GM23338 (cell line): ENCODE measurements at regions not wholly inside any gene's neighbourhood (a gene's known extent, or its start where the extent isn't known, plus 50 kb on each side); places are given as distances from the start of the nearest gene placed in this dataset.
A peak's percentile ranks its signal among the peaks of the same experiment; 100 is the strongest.

Experiments
- ATAC-seq: fragments of 200-7000 bp; cut with Tn5 transposase; 3 replicates; pipeline ENCODE4 v1.9.1; 2020
- DNase-seq: peaks from one replicate; pipeline ENCODE4 v3.0.0-alpha.2; 2015; ENCODE audit warnings: low spot score
- H2AFZ ChIP-seq: fragments of 200-600 bp; sonication (generic); 2 replicates; pipeline ENCODE4 v1.8.0; 2016; ENCODE audit warnings: antibody characterized with exemption, mild to moderate bottlenecking, moderate library complexity
- H3F3A ChIP-seq: fragments of 200-600 bp; sonication (generic); replicated peaks from 2 replicates; pipeline ENCODE4 v1.8.0; 2017; ENCODE audit warnings: antibody characterized with exemption, mixed run types, low read depth
- H3K27ac ChIP-seq: fragments of 200-600 bp; sonication (generic); 2 replicates; pipeline ENCODE4 v1.6.1; 2016; ENCODE audit warnings: low read depth
- H3K27me3 ChIP-seq: fragments of 200-600 bp; sonication (generic); 2 replicates; pipeline ENCODE4 v1.8.0; 2016; ENCODE audit warnings: mild to moderate bottlenecking, mixed run types, moderate library complexity; ENCODE audit not compliant: insufficient read depth
- H3K36me3 ChIP-seq: fragments of 200-600 bp; sonication (generic); 2 replicates; pipeline ENCODE4 v1.8.0; 2016; ENCODE audit warnings: mild to moderate bottlenecking; ENCODE audit not compliant: insufficient read depth
- H3K4me1 ChIP-seq: fragments of 200-600 bp; sonication (generic); 2 replicates; pipeline ENCODE4 v1.8.0; 2016; ENCODE audit warnings: mild to moderate bottlenecking, moderate library complexity; ENCODE audit not compliant: insufficient read depth
- H3K4me2 ChIP-seq: fragments of 200-600 bp; sonication (generic); 2 replicates; pipeline ENCODE4 v1.7.1; 2017; ENCODE audit warnings: mixed run types
- H3K4me3 ChIP-seq: fragments of 200-600 bp; sonication (generic); 2 replicates; pipeline ENCODE4 v1.6.1; 2016; ENCODE audit warnings: mixed run types
- H3K79me2 ChIP-seq: fragments of 200-600 bp; sonication (generic); replicated peaks from 2 replicates; pipeline ENCODE4 v1.8.0; 2017; ENCODE audit warnings: mild to moderate bottlenecking; ENCODE audit not compliant: insufficient read depth
- H3K9me2 ChIP-seq: fragments of 200-600 bp; sonication (generic); 2 replicates; pipeline ENCODE4 v1.8.0; 2017; ENCODE audit not compliant: insufficient read depth
- H4K20me1 ChIP-seq: fragments of 200-600 bp; sonication (generic); replicated peaks from 2 replicates; pipeline ENCODE4 v1.8.0; 2017; ENCODE audit warnings: mild to moderate bottlenecking; ENCODE audit not compliant: insufficient read depth
- H3K27ac Mint-ChIP-seq: 2 replicates; pipeline ENCODE4 v1.8.0; 2020; ENCODE audit warnings: inconsistent platforms, mild to moderate bottlenecking, moderate library complexity, mixed read lengths
- H3K27me3 Mint-ChIP-seq: 3 replicates; pipeline ENCODE4 v1.8.0; 2022; ENCODE audit warnings: low read depth, mild to moderate bottlenecking, moderate library complexity, mixed read lengths, inconsistent platforms; ENCODE audit not compliant: insufficient read depth, poor library complexity
- H3K36me3 Mint-ChIP-seq: 3 replicates; pipeline ENCODE4 v1.8.0; 2021; ENCODE audit warnings: low read depth, mild to moderate bottlenecking, inconsistent platforms, moderate library complexity, mixed read lengths
- H3K4me1 Mint-ChIP-seq: 3 replicates; pipeline ENCODE4 v1.8.0; 2020; ENCODE audit warnings: mild to moderate bottlenecking, inconsistent platforms, mixed read lengths
- H3K4me3 Mint-ChIP-seq: 3 replicates; pipeline ENCODE4 v1.8.0; 2021; ENCODE audit warnings: moderate library complexity, mild to moderate bottlenecking, inconsistent platforms, mixed read lengths
- H3K9me3 Mint-ChIP-seq: 3 replicates; pipeline ENCODE4 v1.8.0; 2020; ENCODE audit warnings: moderate library complexity, mild to moderate bottlenecking, inconsistent platforms, mixed read lengths
- EZH2 ChIP-seq: fragments of 200-600 bp; sonication (generic); IDR thresholded peaks from one replicate; pipeline ENCODE4 v1.8.0; 2017; ENCODE audit warnings: antibody characterized with exemption, mild to moderate bottlenecking, low read depth; ENCODE audit not compliant: unreplicated experiment
- JUNB ChIP-seq: IDR thresholded peaks from one replicate; pipeline ENCODE4 v1.6.1; 2016; ENCODE audit warnings: antibody characterized with exemption; ENCODE audit not compliant: unreplicated experiment
- NANOG ChIP-seq: IDR thresholded peaks from 2 replicates; pipeline ENCODE4 v1.6.1; 2016; ENCODE audit warnings: antibody characterized with exemption, borderline replicate concordance
- POLR2AphosphoS5 ChIP-seq: IDR thresholded peaks from 2 replicates; pipeline ENCODE4 v1.6.1; 2016; ENCODE audit warnings: antibody characterized with exemption, low read depth
- REST ChIP-seq: IDR thresholded peaks from one replicate; pipeline ENCODE4 v1.6.1; 2018; ENCODE audit warnings: antibody characterized with exemption; ENCODE audit not compliant: unreplicated experiment
- STAT1 ChIP-seq: IDR thresholded peaks from one replicate; pipeline ENCODE4 v1.6.1; 2016; ENCODE audit warnings: antibody characterized with exemption; ENCODE audit not compliant: unreplicated experiment
- ZNF331 ChIP-seq: fragments of 250-450 bp; sonication (Bioruptor Pico); IDR thresholded peaks from 2 replicates; pipeline ENCODE4 v1.5.0; 2020; ENCODE audit warnings: low read depth, mild to moderate bottlenecking, moderate library complexity
- TF ChIP-seq, protein P1 (sequence below), 2 experiments: fragments of 200-600 bp in 1 of 2; sonication (generic) in 1 of 2; conservative IDR thresholded peaks; 2 replicates each; pipeline versions ENCODE4 v1.5.1 to v1.6.1; 2016 to 2017; ENCODE audit warnings: antibody characterized with exemption in 2 of 2, low read depth in 2 of 2, mild to moderate bottlenecking in 2 of 2, moderate library complexity in 1 of 2

GRCh38 chr1:177568622-177569021 is 397.9 kb downstream of the BRINP2 start:
- DNase-seq (peak; percentile 57), ATAC-seq (peak; percentile 71)
- no peak overlapping the region for H3K27ac ChIP-seq
- TF ChIP-seq, protein P1, sequence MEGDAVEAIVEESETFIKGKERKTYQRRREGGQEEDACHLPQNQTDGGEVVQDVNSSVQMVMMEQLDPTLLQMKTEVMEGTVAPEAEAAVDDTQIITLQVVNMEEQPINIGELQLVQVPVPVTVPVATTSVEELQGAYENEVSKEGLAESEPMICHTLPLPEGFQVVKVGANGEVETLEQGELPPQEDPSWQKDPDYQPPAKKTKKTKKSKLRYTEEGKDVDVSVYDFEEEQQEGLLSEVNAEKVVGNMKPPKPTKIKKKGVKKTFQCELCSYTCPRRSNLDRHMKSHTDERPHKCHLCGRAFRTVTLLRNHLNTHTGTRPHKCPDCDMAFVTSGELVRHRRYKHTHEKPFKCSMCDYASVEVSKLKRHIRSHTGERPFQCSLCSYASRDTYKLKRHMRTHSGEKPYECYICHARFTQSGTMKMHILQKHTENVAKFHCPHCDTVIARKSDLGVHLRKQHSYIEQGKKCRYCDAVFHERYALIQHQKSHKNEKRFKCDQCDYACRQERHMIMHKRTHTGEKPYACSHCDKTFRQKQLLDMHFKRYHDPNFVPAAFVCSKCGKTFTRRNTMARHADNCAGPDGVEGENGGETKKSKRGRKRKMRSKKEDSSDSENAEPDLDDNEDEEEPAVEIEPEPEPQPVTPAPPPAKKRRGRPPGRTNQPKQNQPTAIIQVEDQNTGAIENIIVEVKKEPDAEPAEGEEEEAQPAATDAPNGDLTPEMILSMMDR (conservative IDR thresholded peaks at IDR 0.05; ENCODE audit: low read depth in 2 of 2), result peak; percentile 50 to 55
- TF ChIP-seq EZH2, result no peak
- H3K4me2 ChIP-seq, result no peak overlapping the region
- no peaks in the 10 kb centered on the region for H3K4me1 ChIP-seq
- no peaks in the 10 kb centered on the region for H3K9me3 Mint-ChIP-seq
- no peak overlapping the region for H3K4me3 Mint-ChIP-seq
- H3K4me3 ChIP-seq, result no peak overlapping the region
- H3K9me2 ChIP-seq, result no peaks in the 10 kb centered on the region
- no peaks in the 10 kb centered on the region for H4K20me1 ChIP-seq
- H3K27me3 ChIP-seq, result no peaks in the 10 kb centered on the region
- H2AFZ ChIP-seq, result no peak overlapping the region
- H3K36me3 ChIP-seq, result no peaks in the 10 kb centered on the region
- H3K27ac Mint-ChIP-seq, result no peak overlapping the region
- H3F3A ChIP-seq, result no peaks in the 10 kb centered on the region
- no peaks in the 10 kb centered on the region for H3K36me3 Mint-ChIP-seq
- no peaks in the 10 kb centered on the region for H3K27me3 Mint-ChIP-seq
- H3K79me2 ChIP-seq, result no peaks in the 10 kb centered on the region
- H3K4me1 Mint-ChIP-seq, result peaks cover 9% of the 10 kb centered on the region; the same call in 2 of the 3 replicates

DNA sequence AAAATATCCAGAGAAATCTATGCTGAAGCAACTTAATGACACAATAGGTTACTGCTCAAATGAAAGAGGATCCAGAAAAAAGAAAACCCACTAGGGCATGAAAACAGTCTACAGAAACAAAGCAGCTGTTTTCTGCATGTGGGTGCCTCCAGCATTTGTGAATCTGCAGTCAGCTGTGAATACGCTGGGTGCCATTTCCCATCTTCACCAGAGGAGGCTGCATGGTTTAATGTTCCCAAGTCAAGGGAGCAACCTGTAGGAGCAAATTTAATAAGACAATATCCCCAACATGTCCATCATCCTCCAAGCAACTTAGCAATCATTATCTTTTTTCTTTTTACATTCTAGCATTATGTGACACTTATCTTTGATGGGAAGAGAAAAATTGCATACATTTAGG is 396.6 kb downstream of the BRINP2 start:
- peaks cover 9% of the 10 kb centered on the region; the same call in 2 of the 3 replicates for H3K4me1 Mint-ChIP-seq
- no peaks in the 10 kb centered on the region for H3K4me1 ChIP-seq
- no peak overlapping the region for H3K4me2 ChIP-seq
- ATAC-seq (peak; percentile 73), DNase-seq (peak; percentile 58)
- no peaks in the 10 kb centered on the region for H3K79me2 ChIP-seq
- H3K27ac Mint-ChIP-seq, result no peak overlapping the region
- H3K27me3 ChIP-seq, result no peaks in the 10 kb centered on the region
- no peaks in the 10 kb centered on the region for H3K36me3 ChIP-seq
- H2AFZ ChIP-seq, result no peak overlapping the region
- H4K20me1 ChIP-seq, result no peaks in the 10 kb centered on the region
- TF ChIP-seq ZNF331 (CRISPR knock-in tag), result no peak
- no peak for TF ChIP-seq EZH2
- no peak for TF ChIP-seq NANOG
- no peak for TF ChIP-seq POLR2AphosphoS5
- TF ChIP-seq REST, result no peak
- TF ChIP-seq STAT1, result no peak
- TF ChIP-seq, protein P1 (conservative IDR thresholded peaks at IDR 0.05; ENCODE audit: low read depth in 2 of 2), result peak; percentile 38 to 43
- TF ChIP-seq JUNB, result no peak
- H3K27me3 Mint-ChIP-seq, result no peaks in the 10 kb centered on the region
- no peaks in the 10 kb centered on the region; the same call in 2 of the 3 replicates for H3K9me3 Mint-ChIP-seq
- H3K36me3 Mint-ChIP-seq, result no peaks in the 10 kb centered on the region
- no peak overlapping the region for H3K4me3 Mint-ChIP-seq
- H3K9me2 ChIP-seq, result no peaks in the 10 kb centered on the region
- no peak overlapping the region for H3K27ac ChIP-seq
- H3F3A ChIP-seq, result no peaks in the 10 kb centered on the region
- no peak overlapping the region for H3K4me3 ChIP-seq
